Fibroblast of lung (primary cell): ENCODE measurements at regions not wholly inside any gene's neighbourhood (a gene's known extent, or its start where the extent isn't known, plus 50 kb on each side); places are given as distances from the start of the nearest gene placed in this dataset.

ENCODE experiments used
- EZH2 ChIP-seq: IDR thresholded peaks from 2 replicates; pipeline ENCODE4 v1.5.1; 2012; ENCODE audit warnings: low read length, control low read depth, mild to moderate bottlenecking; ENCODE audit errors: missing control alignments
- TF ChIP-seq, protein P1 (sequence below), 2 donors: IDR thresholded peaks in 1 of 2; conservative IDR thresholded peaks in 1 of 2; 1 replicate in 1 of 2; 2 replicates in 1 of 2; pipeline ENCODE4 v1.5.1; 2011 to 2012; ENCODE audit warnings: low read length in 2 of 2, control low read depth in 1 of 2, inconsistent platforms in 1 of 2, low read depth in 1 of 2, mild to moderate bottlenecking in 1 of 2

DNA sequence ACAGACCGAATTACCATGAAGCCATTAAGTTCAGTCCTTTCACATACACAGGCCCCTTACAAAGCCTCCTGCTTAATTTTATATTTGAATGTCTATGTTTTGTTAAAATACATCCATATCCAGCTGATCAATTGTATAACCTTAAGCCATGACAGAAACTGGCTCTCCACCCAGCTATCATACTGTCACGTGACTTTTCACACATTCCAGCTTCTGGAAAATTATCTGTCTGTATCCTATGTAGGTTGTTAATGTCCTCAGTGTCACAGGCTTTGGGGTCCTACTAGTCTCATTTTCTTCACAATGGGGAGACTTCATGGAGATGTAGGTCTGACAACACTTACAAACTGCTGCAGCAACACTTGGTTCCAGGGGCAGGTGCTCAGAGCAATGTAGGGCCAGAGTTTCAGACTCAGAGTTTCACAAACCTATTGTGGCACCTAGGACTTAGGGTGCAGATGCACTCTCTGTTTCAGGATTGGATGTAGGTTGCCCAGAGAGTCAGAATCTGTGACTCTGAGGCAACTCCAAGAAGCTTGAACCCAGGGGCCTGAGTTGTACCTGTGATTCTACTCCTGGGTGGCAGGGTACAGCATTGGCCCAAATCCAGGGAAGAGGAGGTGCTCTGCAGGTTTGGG lies 69.6 kb upstream of the PCDH20 start:
- TF ChIP-seq, protein P1, sequence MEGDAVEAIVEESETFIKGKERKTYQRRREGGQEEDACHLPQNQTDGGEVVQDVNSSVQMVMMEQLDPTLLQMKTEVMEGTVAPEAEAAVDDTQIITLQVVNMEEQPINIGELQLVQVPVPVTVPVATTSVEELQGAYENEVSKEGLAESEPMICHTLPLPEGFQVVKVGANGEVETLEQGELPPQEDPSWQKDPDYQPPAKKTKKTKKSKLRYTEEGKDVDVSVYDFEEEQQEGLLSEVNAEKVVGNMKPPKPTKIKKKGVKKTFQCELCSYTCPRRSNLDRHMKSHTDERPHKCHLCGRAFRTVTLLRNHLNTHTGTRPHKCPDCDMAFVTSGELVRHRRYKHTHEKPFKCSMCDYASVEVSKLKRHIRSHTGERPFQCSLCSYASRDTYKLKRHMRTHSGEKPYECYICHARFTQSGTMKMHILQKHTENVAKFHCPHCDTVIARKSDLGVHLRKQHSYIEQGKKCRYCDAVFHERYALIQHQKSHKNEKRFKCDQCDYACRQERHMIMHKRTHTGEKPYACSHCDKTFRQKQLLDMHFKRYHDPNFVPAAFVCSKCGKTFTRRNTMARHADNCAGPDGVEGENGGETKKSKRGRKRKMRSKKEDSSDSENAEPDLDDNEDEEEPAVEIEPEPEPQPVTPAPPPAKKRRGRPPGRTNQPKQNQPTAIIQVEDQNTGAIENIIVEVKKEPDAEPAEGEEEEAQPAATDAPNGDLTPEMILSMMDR (conservative IDR thresholded peaks at IDR 0.05 in 1 of 2, IDR thresholded peaks at IDR 0.05 in 1 of 2; ENCODE audit: low read depth in 1 of 2, low read length in 2 of 2): no peak
- TF ChIP-seq EZH2: no peak
